H9 (cell line): ENCODE measurements at regions not wholly inside any gene's neighbourhood (a gene's known extent, or its start where the extent isn't known, plus 50 kb on each side); places are given as distances from the start of the nearest gene placed in this dataset.

Experiments used
- DNase-seq: peaks from one replicate; pipeline ENCODE4 v3.0.0-alpha.2; 2017
- H2AFZ ChIP-seq: one replicate; pipeline ENCODE4 v1.6.1; 2013; ENCODE audit warnings: mild to moderate bottlenecking, low read length, control low read depth, moderate library complexity
- H2AK5ac ChIP-seq: 2 replicates; pipeline ENCODE4 v1.6.1; 2013; ENCODE audit warnings: low read length, control low read depth, mixed read lengths; ENCODE audit not compliant: insufficient read length
- H2BK120ac ChIP-seq: one replicate; pipeline ENCODE4 v1.6.1; 2013; ENCODE audit warnings: low read depth, mild to moderate bottlenecking, low read length, control low read depth, inconsistent platforms; ENCODE audit not compliant: poor library complexity, severe bottlenecking
- H2BK12ac ChIP-seq: 2 replicates; pipeline ENCODE4 v1.6.1; 2013; ENCODE audit warnings: low read length, control low read depth, mixed read lengths, low read depth; ENCODE audit not compliant: insufficient read length
- H2BK15ac ChIP-seq: 2 replicates; pipeline ENCODE4 v1.6.1; 2013; ENCODE audit warnings: low read depth, low read length, control low read depth
- H2BK20ac ChIP-seq: one replicate; pipeline ENCODE4 v1.6.1; 2013; ENCODE audit warnings: low read depth, mild to moderate bottlenecking, low read length, control low read depth, inconsistent platforms; ENCODE audit not compliant: poor library complexity, severe bottlenecking
- H2BK5ac ChIP-seq: 2 replicates; pipeline ENCODE4 v1.6.1; 2013; ENCODE audit warnings: low read length, control low read depth, mixed read lengths; ENCODE audit not compliant: insufficient read length
- H3K14ac ChIP-seq: 2 replicates; pipeline ENCODE4 v1.6.1; 2013; ENCODE audit warnings: low read length, control low read depth; ENCODE audit not compliant: insufficient read depth
- H3K18ac ChIP-seq: 2 replicates; pipeline ENCODE4 v1.6.1; 2013; ENCODE audit warnings: low read depth, mild to moderate bottlenecking, mixed read lengths, low read length, control low read depth; ENCODE audit not compliant: insufficient read length
- H3K23ac ChIP-seq: 2 replicates; pipeline ENCODE4 v1.6.1; 2013; ENCODE audit warnings: low read length, control low read depth, mixed read lengths, low read depth; ENCODE audit not compliant: insufficient read length
- H3K23me2 ChIP-seq: 2 replicates; pipeline ENCODE4 v1.6.1; 2013; ENCODE audit warnings: low read depth, mild to moderate bottlenecking, mixed read lengths, low read length, control low read depth; ENCODE audit not compliant: insufficient read length, poor library complexity, severe bottlenecking
- H3K27ac ChIP-seq: 2 replicates; pipeline ENCODE4 v1.5.1; 2013; ENCODE audit warnings: low read length, control low read depth, mixed read lengths, low read depth; ENCODE audit not compliant: insufficient read length
- H3K27me3 ChIP-seq: 2 replicates; pipeline ENCODE4 v1.6.1; 2013; ENCODE audit warnings: low read length, control low read depth, inconsistent platforms; ENCODE audit not compliant: insufficient read depth
- H3K4ac ChIP-seq: 2 replicates; pipeline ENCODE4 v1.6.1; 2013; ENCODE audit warnings: low read depth, mild to moderate bottlenecking, control low read depth, inconsistent platforms, low read length, moderate library complexity
- H3K4me1 ChIP-seq: 2 replicates; pipeline ENCODE4 v1.6.1; 2013; ENCODE audit warnings: low read length, control low read depth, inconsistent platforms; ENCODE audit not compliant: insufficient read depth
- H3K4me2 ChIP-seq: 2 replicates; pipeline ENCODE4 v1.6.1; 2013; ENCODE audit warnings: low read length, control low read depth, mixed read lengths; ENCODE audit not compliant: insufficient read length, insufficient read depth
- H3K56ac ChIP-seq: 2 replicates; pipeline ENCODE4 v1.6.1; 2013; ENCODE audit warnings: low read depth, mild to moderate bottlenecking, mixed read lengths, low read length, control low read depth; ENCODE audit not compliant: insufficient read length
- H3K79me1 ChIP-seq: 2 replicates; pipeline ENCODE4 v1.6.1; 2013; ENCODE audit warnings: low read depth, mild to moderate bottlenecking, moderate library complexity, low read length, control low read depth, inconsistent platforms; ENCODE audit not compliant: insufficient read depth, poor library complexity, severe bottlenecking
- H3K79me2 ChIP-seq: 2 replicates; pipeline ENCODE4 v1.6.1; 2013; ENCODE audit warnings: low read length, control low read depth, inconsistent platforms; ENCODE audit not compliant: insufficient read depth
- H3K9ac ChIP-seq: 2 replicates; pipeline ENCODE4 v1.6.1; 2013; ENCODE audit warnings: low read length, control low read depth, mixed read lengths; ENCODE audit not compliant: insufficient read length; ENCODE audit errors: extremely low read depth
- H3K9me3 ChIP-seq: one replicate; pipeline ENCODE4 v1.6.1; 2013; ENCODE audit warnings: low read depth, low read length, inconsistent platforms; ENCODE audit not compliant: control insufficient read depth
- H3T11ph ChIP-seq: one replicate; pipeline ENCODE4 v1.6.1; 2013; ENCODE audit warnings: mild to moderate bottlenecking, low read length, control low read depth, inconsistent platforms
- H4K20me1 ChIP-seq: one replicate; pipeline ENCODE4 v1.6.1; 2013; ENCODE audit not compliant: control insufficient read depth, insufficient read length, insufficient read depth
- H4K5ac ChIP-seq: 2 replicates; pipeline ENCODE4 v1.6.1; 2013; ENCODE audit warnings: low read depth, mild to moderate bottlenecking, mixed read lengths, low read length, control low read depth; ENCODE audit not compliant: insufficient read length
- H4K8ac ChIP-seq: replicated peaks from 2 replicates; pipeline ENCODE4 v1.6.1; 2013; ENCODE audit warnings: low read length, control low read depth, mixed read lengths, low read depth; ENCODE audit not compliant: insufficient read length
- H4K91ac ChIP-seq: 2 replicates; pipeline ENCODE4 v1.6.1; 2013; ENCODE audit warnings: low read depth, mild to moderate bottlenecking, moderate library complexity, mixed read lengths, low read length, control low read depth; ENCODE audit not compliant: insufficient read length
- H3K27ac Mint-ChIP-seq, 3 experiments: 2 replicates in 2 of 3; 3 replicates in 1 of 3; pipeline ENCODE4 v1.8.0; 2020 to 2021; ENCODE audit warnings: mixed read lengths in 3 of 3, mild to moderate bottlenecking in 1 of 3, moderate library complexity in 1 of 3
- H3K27me3 Mint-ChIP-seq: 2 replicates; pipeline ENCODE4 v1.8.0; 2021; ENCODE audit warnings: low read depth, mild to moderate bottlenecking, moderate library complexity, mixed read lengths
- H3K36me3 Mint-ChIP-seq, 3 experiments: 2 replicates in 2 of 3; 3 replicates in 1 of 3; pipeline ENCODE4 v1.8.0; 2020 to 2021; ENCODE audit warnings: low read depth in 3 of 3, mixed read lengths in 3 of 3; ENCODE audit not compliant: insufficient read depth in 1 of 3
- H3K4me1 Mint-ChIP-seq, 2 experiments: 2 replicates each; pipeline ENCODE4 v1.8.0; 2020; ENCODE audit warnings: mixed read lengths in 2 of 2
- H3K4me3 Mint-ChIP-seq, 2 experiments: 2 replicates in 1 of 2; 3 replicates in 1 of 2; pipeline ENCODE4 v1.8.0; 2020 to 2021; ENCODE audit warnings: mild to moderate bottlenecking in 2 of 2, mixed read lengths in 2 of 2, moderate library complexity in 1 of 2
- H3K9me3 Mint-ChIP-seq, 2 experiments: 2 replicates in 1 of 2; 3 replicates in 1 of 2; pipeline ENCODE4 v1.8.0; 2020; ENCODE audit warnings: mild to moderate bottlenecking in 2 of 2, mixed read lengths in 2 of 2, moderate library complexity in 1 of 2
- CTCF ChIP-seq: fragments of 200-600 bp; sonication (generic); conservative IDR thresholded peaks from 3 replicates; pipeline ENCODE4 v1.8.0; 2021; ENCODE audit warnings: antibody characterized with exemption, mild to moderate bottlenecking

GRCh38 chr2:217279556-217279955 lies 419.7 kb upstream of the TNP1 start:
- no peak overlapping the region for H3K4me2 ChIP-seq
- DNase-seq = no peak
- no peak overlapping the region for H3K4ac ChIP-seq
- no peak overlapping the region for H3K14ac ChIP-seq
- H2AFZ ChIP-seq = no peak overlapping the region
- no peak overlapping the region for H3T11ph ChIP-seq
- peaks cover 0 to 4% of the 10 kb centered on the region in 2 experiments; a peak in 2 of 4 replicates for H3K4me1 Mint-ChIP-seq
- H3K23me2 ChIP-seq = no peaks in the 10 kb centered on the region
- no peaks in the 10 kb centered on the region for H3K9me3 Mint-ChIP-seq
- no peak for TF ChIP-seq CTCF
- H3K9me3 ChIP-seq = no peaks in the 10 kb centered on the region
- no peak overlapping the region for H2BK5ac ChIP-seq
- H4K5ac ChIP-seq = no peak overlapping the region
- no peak overlapping the region for H3K4me3 Mint-ChIP-seq
- H2BK120ac ChIP-seq = no peak overlapping the region
- H3K27ac ChIP-seq = no peak overlapping the region
- no peak overlapping the region for H3K23ac ChIP-seq
- no peak overlapping the region for H3K18ac ChIP-seq
- no peak overlapping the region for H2AK5ac ChIP-seq
- no peaks in the 10 kb centered on the region for H4K20me1 ChIP-seq
- no peak overlapping the region for H2BK15ac ChIP-seq
- H3K79me1 ChIP-seq = no peaks in the 10 kb centered on the region
- H3K56ac ChIP-seq = no peak overlapping the region
- no peaks in the 10 kb centered on the region for H3K4me1 ChIP-seq
- peaks cover 22% of the 10 kb centered on the region for H3K27me3 ChIP-seq
- peaks cover 100% of the 10 kb centered on the region for H3K27me3 Mint-ChIP-seq
- H3K79me2 ChIP-seq = no peaks in the 10 kb centered on the region
- no peak overlapping the region for H4K91ac ChIP-seq
- H3K27ac Mint-ChIP-seq = no peak overlapping the region; a peak in 1 of 7 replicates
- H4K8ac ChIP-seq = no peak overlapping the region
- H2BK12ac ChIP-seq = no peak overlapping the region
- H2BK20ac ChIP-seq = no peak overlapping the region
- H3K9ac ChIP-seq = no peak overlapping the region
- H3K36me3 Mint-ChIP-seq = no peaks in the 10 kb centered on the region; a peak in 1 of 7 replicates
